ENCODE measurements at regions not wholly inside any gene's neighbourhood (a gene's known extent, or its start where the extent isn't known, plus 50 kb on each side); places are given as distances from the start of the nearest gene placed in this dataset.
"Not testable (repeated sequence)": the region's sequence is repeated elsewhere in the genome, so short reads cannot be mapped to it uniquely, and the experiment has no call there.

- no peaks in the 10 kb centered on the region for H3K9me3 ChIP-seq (ENCODE audit: insufficient read depth, low read depth, low read length)
- H3K27me3 ChIP-seq (ENCODE audit: insufficient read depth, low read length, poor library complexity, severe bottlenecking), result no peaks in the 10 kb centered on the region
- H4K20me1 ChIP-seq (ENCODE audit: insufficient read depth, low read length, poor library complexity, severe bottlenecking), result no peaks in the 10 kb centered on the region
- no peak overlapping the region for H2AFZ ChIP-seq (ENCODE audit: low read length)
- H3K4me2 ChIP-seq (ENCODE audit: low read depth, low read length, poor library complexity, severe bottlenecking), result no peak overlapping the region
- TF ChIP-seq, protein P1, sequence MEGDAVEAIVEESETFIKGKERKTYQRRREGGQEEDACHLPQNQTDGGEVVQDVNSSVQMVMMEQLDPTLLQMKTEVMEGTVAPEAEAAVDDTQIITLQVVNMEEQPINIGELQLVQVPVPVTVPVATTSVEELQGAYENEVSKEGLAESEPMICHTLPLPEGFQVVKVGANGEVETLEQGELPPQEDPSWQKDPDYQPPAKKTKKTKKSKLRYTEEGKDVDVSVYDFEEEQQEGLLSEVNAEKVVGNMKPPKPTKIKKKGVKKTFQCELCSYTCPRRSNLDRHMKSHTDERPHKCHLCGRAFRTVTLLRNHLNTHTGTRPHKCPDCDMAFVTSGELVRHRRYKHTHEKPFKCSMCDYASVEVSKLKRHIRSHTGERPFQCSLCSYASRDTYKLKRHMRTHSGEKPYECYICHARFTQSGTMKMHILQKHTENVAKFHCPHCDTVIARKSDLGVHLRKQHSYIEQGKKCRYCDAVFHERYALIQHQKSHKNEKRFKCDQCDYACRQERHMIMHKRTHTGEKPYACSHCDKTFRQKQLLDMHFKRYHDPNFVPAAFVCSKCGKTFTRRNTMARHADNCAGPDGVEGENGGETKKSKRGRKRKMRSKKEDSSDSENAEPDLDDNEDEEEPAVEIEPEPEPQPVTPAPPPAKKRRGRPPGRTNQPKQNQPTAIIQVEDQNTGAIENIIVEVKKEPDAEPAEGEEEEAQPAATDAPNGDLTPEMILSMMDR (conservative IDR thresholded peaks at IDR 0.05; ENCODE audit: low read length), result no peak
- no peak for TF ChIP-seq EZH2phosphoT487 (IDR thresholded peaks at IDR 0.05; ENCODE audit: borderline replicate concordance)
- H3K36me3 ChIP-seq (ENCODE audit: insufficient read depth, low read length), result no peaks in the 10 kb centered on the region
- H3K79me2 ChIP-seq (ENCODE audit: insufficient read depth, low read length), result no peaks in the 10 kb centered on the region
- no peaks in the 10 kb centered on the region for H3K9me2 ChIP-seq (replicated peaks; ENCODE audit: low read depth, low read length)
- H3K4me3 ChIP-seq (ENCODE audit: low read length, poor library complexity, severe bottlenecking), result no peak overlapping the region
- no peaks in the 10 kb centered on the region for H3K4me1 ChIP-seq (ENCODE audit: insufficient read depth, low read length, poor library complexity, severe bottlenecking)
- no peaks in the 10 kb centered on the region for H3F3A ChIP-seq (ENCODE audit: low read depth)
- no peak overlapping the region for H3K9ac ChIP-seq (ENCODE audit: low read depth, low read length, poor library complexity, severe bottlenecking)
Observed at GRCh38 chr7:120190566-120190965, 82.4 kb upstream of the KCND2 start.

DNA sequence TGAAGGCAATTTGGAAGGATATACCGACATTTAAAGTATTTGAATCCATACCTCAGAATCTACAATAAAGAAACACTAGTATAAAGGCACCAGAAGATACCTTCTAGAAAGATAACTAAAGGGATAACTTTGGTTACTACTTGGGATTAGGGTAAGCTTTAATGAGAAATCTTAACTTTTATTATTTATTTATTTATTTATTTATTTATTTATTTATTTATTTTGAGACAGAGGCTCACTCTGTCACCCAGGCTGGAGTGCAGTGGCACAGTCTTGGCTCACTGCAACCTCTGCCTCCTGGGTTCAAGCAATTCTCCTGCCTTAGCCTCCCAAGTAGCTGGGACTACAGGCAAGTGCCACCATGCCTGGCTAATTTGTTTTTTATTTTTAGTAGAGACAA lies 81.6 kb upstream of the KCND2 start:
- not testable (repeated sequence) for H3K9ac ChIP-seq (ENCODE audit: low read depth, low read length, poor library complexity, severe bottlenecking); H3K9me3 ChIP-seq (ENCODE audit: insufficient read depth, low read depth, low read length); H3K36me3 ChIP-seq (ENCODE audit: insufficient read depth, low read length); H3K27me3 ChIP-seq (ENCODE audit: insufficient read depth, low read length, poor library complexity, severe bottlenecking); H4K20me1 ChIP-seq (ENCODE audit: insufficient read depth, low read length, poor library complexity, severe bottlenecking); H3F3A ChIP-seq (ENCODE audit: low read depth); H3K4me2 ChIP-seq (ENCODE audit: low read depth, low read length, poor library complexity, severe bottlenecking); H3K79me2 ChIP-seq (ENCODE audit: insufficient read depth, low read length); H3K9me2 ChIP-seq (replicated peaks; ENCODE audit: low read depth, low read length); H2AFZ ChIP-seq (ENCODE audit: low read length); H3K4me3 ChIP-seq (ENCODE audit: low read length, poor library complexity, severe bottlenecking); H3K4me1 ChIP-seq (ENCODE audit: insufficient read depth, low read length, poor library complexity, severe bottlenecking)

DNA sequence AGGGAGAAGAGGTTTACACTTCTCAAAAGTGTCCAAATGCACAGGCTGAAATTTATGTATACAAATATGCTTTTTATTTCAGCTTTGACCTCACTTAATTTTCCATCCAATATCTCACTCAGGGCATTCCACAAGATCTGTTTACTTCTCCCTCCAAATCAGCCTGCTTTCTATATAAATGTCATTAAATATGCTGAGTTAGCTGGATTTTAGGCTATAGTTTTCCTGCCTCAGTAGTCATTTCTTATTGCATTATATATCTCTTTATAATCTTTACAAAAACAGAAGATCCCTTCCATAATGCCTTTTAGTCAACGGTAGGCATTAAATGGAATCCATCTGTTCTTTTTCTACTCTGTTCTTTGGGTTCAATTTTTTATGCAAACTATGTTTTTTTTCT lies 71.7 kb upstream of the KCND2 start:
- no peaks in the 10 kb centered on the region for H3K79me2 ChIP-seq (ENCODE audit: insufficient read depth, low read length)
- TF ChIP-seq, protein P1 (conservative IDR thresholded peaks at IDR 0.05; ENCODE audit: low read length), result no peak
- no peak for TF ChIP-seq EZH2phosphoT487 (IDR thresholded peaks at IDR 0.05; ENCODE audit: borderline replicate concordance)
- H3K4me2 ChIP-seq (ENCODE audit: low read depth, low read length, poor library complexity, severe bottlenecking), result no peak overlapping the region
- H3K36me3 ChIP-seq (ENCODE audit: insufficient read depth, low read length), result no peaks in the 10 kb centered on the region
- H3F3A ChIP-seq (ENCODE audit: low read depth), result no peaks in the 10 kb centered on the region
- H3K4me3 ChIP-seq (ENCODE audit: low read length, poor library complexity, severe bottlenecking), result no peak overlapping the region
- H3K9me3 ChIP-seq (ENCODE audit: insufficient read depth, low read depth, low read length), result no peaks in the 10 kb centered on the region
- no peak overlapping the region for H3K9ac ChIP-seq (ENCODE audit: low read depth, low read length, poor library complexity, severe bottlenecking)
- H2AFZ ChIP-seq (ENCODE audit: low read length), result no peak overlapping the region
- H3K9me2 ChIP-seq (replicated peaks; ENCODE audit: low read depth, low read length), result no peaks in the 10 kb centered on the region
- no peaks in the 10 kb centered on the region for H3K4me1 ChIP-seq (ENCODE audit: insufficient read depth, low read length, poor library complexity, severe bottlenecking)
- no peaks in the 10 kb centered on the region for H3K27me3 ChIP-seq (ENCODE audit: insufficient read depth, low read length, poor library complexity, severe bottlenecking)
- no peaks in the 10 kb centered on the region for H4K20me1 ChIP-seq (ENCODE audit: insufficient read depth, low read length, poor library complexity, severe bottlenecking)

DNA sequence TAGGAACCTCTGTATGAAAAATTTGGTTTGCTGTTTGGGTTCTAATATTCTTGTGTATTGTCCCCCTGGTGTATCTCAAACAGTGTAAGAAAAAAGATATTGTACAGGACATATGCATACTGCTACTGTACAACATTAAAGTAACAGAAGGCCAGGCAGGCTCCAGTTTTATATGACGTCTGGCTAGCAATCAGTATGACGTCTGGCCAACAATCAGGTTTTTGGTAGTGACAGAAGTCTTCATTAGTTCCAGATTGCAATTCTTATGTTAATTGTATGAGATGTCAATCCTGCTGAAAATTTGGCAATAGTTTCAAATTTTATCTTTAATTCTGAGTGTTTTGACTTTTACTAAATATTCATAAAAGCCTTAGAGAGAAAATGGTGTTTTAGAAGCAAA lies 67.9 kb upstream of the KCND2 start:
- Histone ChIP-seq H3K27me3 (ENCODE audit: insufficient read depth, low read length, poor library complexity, severe bottlenecking) (no peaks in the 10 kb centered on the region), H3F3A (ENCODE audit: low read depth) (no peaks in the 10 kb centered on the region), H3K4me2 (ENCODE audit: low read depth, low read length, poor library complexity, severe bottlenecking) (no peak overlapping the region), H2AFZ (ENCODE audit: low read length) (no peak overlapping the region), H3K79me2 (ENCODE audit: insufficient read depth, low read length) (no peaks in the 10 kb centered on the region), H3K4me3 (ENCODE audit: low read length, poor library complexity, severe bottlenecking) (no peak overlapping the region), H3K9ac (ENCODE audit: low read depth, low read length, poor library complexity, severe bottlenecking) (no peak overlapping the region), H3K9me2 (replicated peaks; ENCODE audit: low read depth, low read length) (no peaks in the 10 kb centered on the region), H4K20me1 (ENCODE audit: insufficient read depth, low read length, poor library complexity, severe bottlenecking) (no peaks in the 10 kb centered on the region), H3K4me1 (ENCODE audit: insufficient read depth, low read length, poor library complexity, severe bottlenecking) (no peaks in the 10 kb centered on the region), H3K9me3 (ENCODE audit: insufficient read depth, low read depth, low read length) (no peaks in the 10 kb centered on the region), H3K36me3 (ENCODE audit: insufficient read depth, low read length) (no peaks in the 10 kb centered on the region)
- TF ChIP-seq, protein P1 (conservative IDR thresholded peaks at IDR 0.05; ENCODE audit: low read length), result no peak
- TF ChIP-seq EZH2phosphoT487 (IDR thresholded peaks at IDR 0.05; ENCODE audit: borderline replicate concordance), result no peak

All from Loucy (cell line).